ENCODE measurements at regions not wholly inside any gene's neighbourhood (a gene's known extent, or its start where the extent isn't known, plus 50 kb on each side); places are given as distances from the start of the nearest gene placed in this dataset.
A peak's percentile ranks its signal among the peaks of the same experiment; 100 is the strongest.
"Not testable (repeated sequence)": the region's sequence is repeated elsewhere in the genome, so short reads cannot be mapped to it uniquely, and the experiment has no call there.

GRCh38 chr6:18527836-18528743 lies 140.9 kb downstream of the RNF144B start:
- FAIRE-seq: peak; percentile 64

GRCh38 chr6:18530201-18530600 lies 143.1 kb downstream of the RNF144B start:
- no peak for FAIRE-seq

GRCh38 chr6:18532139-18532538 lies 145.0 kb downstream of the RNF144B start:
- no peak for FAIRE-seq

GRCh38 chr6:18533793-18534192 lies 146.6 kb downstream of the RNF144B start:
- FAIRE-seq: no peak

GRCh38 chr6:18536591-18537055 lies 149.5 kb downstream of the RNF144B start:
- FAIRE-seq: no peak

- FAIRE-seq: no peak
Observed at GRCh38 chr6:18538315-18538714, 151.2 kb downstream of the RNF144B start.

- no peak for FAIRE-seq
Observed at GRCh38 chr6:18543051-18543450, 155.9 kb downstream of the RNF144B start.

DNA sequence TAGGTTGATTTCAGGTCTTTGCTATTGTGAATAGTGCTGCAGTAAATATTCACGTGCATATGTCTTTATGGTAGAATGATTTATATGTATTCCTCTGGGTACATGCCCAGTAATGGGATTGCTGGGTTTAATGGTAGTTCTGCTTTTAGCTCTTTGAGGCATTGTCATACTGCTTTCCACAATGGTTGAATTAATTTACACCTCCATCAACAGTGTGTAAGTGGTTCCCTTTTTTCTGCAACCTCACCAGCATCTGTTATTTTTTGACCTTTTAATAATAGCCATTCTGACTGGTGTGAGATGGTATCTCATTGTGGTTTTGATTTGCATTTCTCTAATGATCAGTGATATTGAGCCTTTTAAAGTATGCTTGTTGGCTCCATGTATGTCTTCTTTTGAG lies 158.0 kb downstream of the RNF144B start:
- not testable (repeated sequence) for FAIRE-seq

DNA sequence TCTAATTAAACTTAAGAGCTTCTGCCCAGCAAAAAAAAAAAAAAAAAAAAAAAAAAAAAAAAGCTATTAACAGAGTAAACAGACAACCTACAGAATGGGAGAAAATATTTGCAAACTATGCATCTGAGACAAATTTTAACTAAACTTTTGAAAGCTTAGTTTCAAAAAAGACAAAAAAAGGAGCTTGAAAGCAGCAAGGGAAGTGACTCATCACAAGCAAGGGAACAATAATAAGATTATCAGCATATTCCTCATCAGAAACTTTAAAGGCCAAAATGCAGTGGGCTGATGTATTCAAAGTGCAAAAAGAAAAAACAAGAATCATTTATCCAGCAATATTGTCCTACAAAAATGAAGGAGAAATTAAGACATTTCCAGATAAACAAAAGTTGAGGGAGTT lies 158.6 kb downstream of the RNF144B start:
- FAIRE-seq: no peak

DNA sequence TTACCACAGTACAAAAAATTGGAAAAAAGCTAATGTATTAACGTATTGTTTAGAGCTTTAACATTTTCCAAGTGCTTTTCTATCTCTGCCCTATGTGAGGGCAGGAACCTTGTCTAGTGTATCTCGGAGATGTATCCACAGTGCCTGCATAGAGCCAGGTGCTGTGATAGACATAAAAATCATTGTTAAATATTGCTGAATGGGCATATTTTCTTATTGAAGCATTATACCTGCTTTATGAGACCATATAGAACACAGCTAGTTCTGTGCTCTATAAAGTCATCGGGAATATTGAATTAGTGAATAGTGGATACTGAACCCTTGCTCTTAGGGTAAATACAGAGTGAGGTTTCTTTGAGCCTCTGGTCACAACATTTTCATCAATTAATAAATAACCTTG lies 163.0 kb downstream of the RNF144B start:
- FAIRE-seq: no peak

- FAIRE-seq: no peak
Observed at GRCh38 chr6:18551228-18551627, 164.1 kb downstream of the RNF144B start.

GRCh38 chr6:18555750-18556149 lies 168.6 kb downstream of the RNF144B start:
- no peak for FAIRE-seq

- no peak for FAIRE-seq
Observed at GRCh38 chr6:18561037-18561750, 174.0 kb downstream of the RNF144B start.

DNA sequence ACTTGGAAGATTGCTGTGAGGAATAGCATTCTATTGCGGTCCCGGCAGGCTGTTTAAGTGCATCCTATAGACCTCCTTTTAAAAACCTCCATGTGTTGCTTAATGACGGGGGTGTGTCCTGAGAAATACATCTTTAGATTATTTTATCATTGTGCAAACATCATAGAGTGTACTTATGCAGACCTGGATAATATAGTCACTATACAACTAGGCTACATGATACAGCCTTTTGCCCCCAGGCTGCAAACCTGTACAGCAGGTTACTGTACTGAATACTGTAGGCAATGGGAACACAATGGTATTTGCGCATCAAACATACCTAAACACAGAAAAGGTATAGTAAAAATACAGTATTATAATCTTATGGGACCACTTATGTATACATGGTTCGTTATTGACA lies 175.6 kb downstream of the RNF144B start:
- no peak for FAIRE-seq

- no peak for FAIRE-seq
Observed at GRCh38 chr6:18564775-18565174, 177.6 kb downstream of the RNF144B start.

DNA sequence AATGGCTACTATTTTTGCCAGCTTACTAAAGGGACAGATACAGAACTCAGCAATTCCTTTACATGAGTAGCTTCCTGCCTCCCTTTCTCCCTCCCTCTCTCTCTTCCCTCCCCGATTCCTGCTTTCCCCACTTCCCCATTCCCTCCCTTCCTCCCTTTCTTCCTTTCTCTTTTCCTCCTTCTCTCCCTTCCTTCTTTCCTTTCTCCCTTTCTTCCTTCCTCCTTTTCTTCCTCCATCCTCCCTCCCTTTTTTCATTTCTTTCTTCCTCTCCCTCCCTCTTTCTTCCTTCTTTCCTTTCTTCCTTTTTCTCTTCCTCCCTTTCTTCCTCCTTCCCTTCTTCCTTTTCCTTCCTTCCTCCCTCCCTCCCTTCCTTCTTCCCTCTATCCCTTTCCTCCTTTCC lies 178.1 kb downstream of the RNF144B start:
- no peak for FAIRE-seq

- FAIRE-seq: no peak
Observed at GRCh38 chr6:18567380-18567779, 180.2 kb downstream of the RNF144B start.

GRCh38 chr6:18577491-18577890 lies 190.3 kb downstream of the RNF144B start:
- no peak for FAIRE-seq

DNA sequence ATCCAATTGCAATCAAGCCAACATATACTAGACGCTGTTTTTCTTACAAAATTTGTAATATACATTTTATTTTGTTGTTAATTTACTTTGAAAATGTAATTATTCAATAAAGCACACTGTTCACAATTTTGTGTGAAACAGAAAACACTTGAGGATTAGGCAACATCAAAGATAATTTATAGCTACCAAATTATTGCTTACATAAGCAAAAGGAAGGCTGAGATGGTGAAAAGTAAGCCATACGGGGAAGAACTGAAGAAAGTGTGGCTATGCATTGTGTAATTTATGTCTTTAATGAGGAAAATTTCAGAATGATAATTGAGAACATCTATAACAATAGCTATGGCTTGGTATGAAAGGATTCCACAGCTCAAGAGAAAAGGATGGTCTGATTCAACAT lies 192.0 kb downstream of the RNF144B start:
- FAIRE-seq: no peak

DNA sequence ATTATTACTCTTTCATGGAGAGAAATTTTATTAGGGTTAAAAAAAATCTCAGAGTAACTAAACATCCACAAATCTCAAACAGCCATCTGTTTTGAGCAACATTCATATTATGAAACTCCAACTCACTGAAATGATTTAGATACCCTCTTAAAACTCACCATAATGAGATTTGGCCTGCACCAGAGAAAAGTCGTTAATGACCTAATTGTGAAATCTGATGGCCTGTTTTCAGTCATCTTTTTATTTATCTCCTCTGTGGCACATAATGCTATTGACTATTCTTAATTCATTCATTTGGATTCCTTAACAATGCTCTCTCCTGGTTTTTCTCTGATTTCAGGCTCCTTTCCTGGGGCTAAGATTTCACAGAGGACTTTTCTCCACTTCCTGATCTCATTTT lies 192.7 kb downstream of the RNF144B start:
- no peak for FAIRE-seq

DNA sequence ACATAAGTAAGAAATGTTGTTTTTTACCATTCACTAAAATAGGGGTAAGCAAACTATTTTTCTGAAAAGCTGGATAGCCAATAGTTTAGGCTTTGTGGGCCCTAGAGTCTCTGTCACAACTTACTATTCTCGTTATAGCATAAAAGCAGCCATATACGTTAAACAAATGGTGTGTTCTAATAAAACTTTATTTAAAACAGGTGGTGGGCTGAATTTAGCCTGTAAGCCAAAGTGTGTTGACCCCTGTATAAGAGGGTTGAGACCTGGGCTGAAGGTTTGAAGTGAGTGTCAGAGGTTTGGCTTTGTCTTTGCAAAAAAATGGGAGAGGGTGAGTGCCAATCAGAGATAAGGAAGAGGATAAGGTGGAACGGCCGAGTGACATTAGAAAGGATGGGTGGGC lies 197.2 kb downstream of the RNF144B start:
- no peak for FAIRE-seq

DNA sequence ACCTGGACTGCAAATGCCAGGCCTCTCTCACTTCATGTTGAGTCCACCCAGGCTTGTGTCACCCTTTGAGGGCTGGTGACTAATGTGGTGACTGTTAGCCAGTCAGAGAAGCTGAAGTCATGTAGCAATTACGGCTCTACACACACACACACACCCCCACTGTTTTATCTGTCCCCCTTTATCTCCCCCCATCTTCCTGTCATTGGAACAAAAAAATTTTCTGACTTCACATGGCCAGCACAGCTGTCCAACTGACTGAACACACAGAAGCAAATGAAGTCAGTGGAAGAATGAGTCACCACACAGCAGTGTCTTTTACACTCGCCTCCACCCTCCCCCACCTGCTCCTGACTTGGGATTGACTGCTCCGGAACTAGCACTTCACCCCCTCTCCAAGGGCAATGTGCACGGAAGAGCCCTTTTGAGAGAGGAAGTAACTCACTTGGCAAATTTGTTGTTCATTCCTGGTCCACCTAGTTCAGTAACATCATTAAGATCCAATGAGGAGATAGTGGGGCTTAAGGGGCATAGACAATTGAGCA lies 198.0 kb downstream of the RNF144B start:
- FAIRE-seq: no peak

DNA sequence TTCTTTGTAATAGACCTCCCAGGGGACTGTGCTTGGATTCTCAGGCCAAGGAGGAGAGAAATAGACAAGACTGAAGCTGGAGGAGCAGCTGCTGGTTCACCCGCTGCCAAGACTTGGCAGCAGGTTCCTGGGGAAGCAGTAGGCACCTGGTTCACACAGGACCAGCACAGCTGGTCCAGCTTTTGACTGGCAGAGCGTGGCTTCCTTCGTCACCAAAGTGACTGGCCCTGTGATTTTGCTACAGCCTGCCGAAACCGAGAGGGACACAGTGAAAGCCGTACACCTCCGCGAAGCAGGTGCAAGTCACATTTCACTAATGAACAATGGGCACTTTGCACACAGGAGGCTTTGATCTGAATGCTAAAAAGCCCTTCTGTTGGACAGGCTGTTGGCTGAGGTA lies 199.0 kb downstream of the RNF144B start:
- no peak for FAIRE-seq
